SKM-1 (cell line): ENCODE measurements at regions not wholly inside any gene's neighbourhood (a gene's known extent, or its start where the extent isn't known, plus 50 kb on each side); places are given as distances from the start of the nearest gene placed in this dataset.
A peak's percentile ranks its signal among the peaks of the same experiment; 100 is the strongest.

Experiments used
- DNase-seq: peaks from one replicate; lab custom pipeline; 2025; ENCODE audit not compliant: unreplicated experiment; lab: John Stamatoyannopoulos, UW

- DNase-seq = no peak
Measured at GRCh38 chr13:89673789-89674311, 1673.6 kb upstream of the MIR17HG start.

- DNase-seq = no peak
Measured at GRCh38 chr13:89678466-89679121, 1668.9 kb upstream of the MIR17HG start.

- DNase-seq = no peak
Measured at GRCh38 chr13:89684896-89685295, 1662.6 kb upstream of the MIR17HG start.

GRCh38 chr13:89686171-89686570 lies 1661.3 kb upstream of the MIR17HG start:
- no peak for DNase-seq

- no peak for DNase-seq
Measured at GRCh38 chr13:89687066-89687465, 1660.4 kb upstream of the MIR17HG start.

- no peak for DNase-seq
Measured at GRCh38 chr13:89688918-89689317, 1658.6 kb upstream of the MIR17HG start.

GRCh38 chr13:89694451-89694850 lies 1653.0 kb upstream of the MIR17HG start:
- no peak for DNase-seq

GRCh38 chr13:89695343-89696257 lies 1651.9 kb upstream of the MIR17HG start:
- DNase-seq = peak; percentile 35

GRCh38 chr13:89701913-89702312 lies 1645.6 kb upstream of the MIR17HG start:
- DNase-seq = no peak

GRCh38 chr13:89704040-89704439 lies 1643.4 kb upstream of the MIR17HG start:
- DNase-seq = no peak

GRCh38 chr13:89708013-89708412 lies 1639.5 kb upstream of the MIR17HG start:
- no peak for DNase-seq

- DNase-seq = no peak
Measured at GRCh38 chr13:89721216-89721615, 1626.3 kb upstream of the MIR17HG start.

- no peak for DNase-seq
Measured at GRCh38 chr13:89726690-89727435, 1620.6 kb upstream of the MIR17HG start.

- DNase-seq = no peak
Measured at GRCh38 chr13:89733829-89734228, 1613.7 kb upstream of the MIR17HG start.

GRCh38 chr13:89737051-89737450 lies 1610.4 kb upstream of the MIR17HG start:
- no peak for DNase-seq

- DNase-seq = no peak
Measured at GRCh38 chr13:89738072-89738471, 1609.4 kb upstream of the MIR17HG start.

GRCh38 chr13:89740994-89741685 lies 1606.3 kb upstream of the MIR17HG start:
- DNase-seq = no peak

GRCh38 chr13:89746554-89746953 lies 1600.9 kb upstream of the MIR17HG start:
- no peak for DNase-seq

GRCh38 chr13:89748716-89749115 lies 1598.8 kb upstream of the MIR17HG start:
- no peak for DNase-seq

GRCh38 chr13:89749888-89750287 lies 1597.6 kb upstream of the MIR17HG start:
- DNase-seq = no peak

GRCh38 chr13:89750371-89750770 lies 1597.1 kb upstream of the MIR17HG start:
- DNase-seq = no peak
